SJCRH30 (cell line): ENCODE measurements at regions not wholly inside any gene's neighbourhood (a gene's known extent, or its start where the extent isn't known, plus 50 kb on each side); places are given as distances from the start of the nearest gene placed in this dataset.

Source experiments
- DNase-seq, 2 experiments: peaks; one replicate each; pipeline ENCODE4 v3.0.0-alpha.2; 2015 to 2020
- H3K27ac ChIP-seq: fragments of 250-450 bp; sonication (Bioruptor Pico); 2 replicates; pipeline ENCODE4 v1.5.1; 2020; ENCODE audit warnings: mild to moderate bottlenecking, moderate library complexity
- H3K27me3 ChIP-seq: fragments of 250-450 bp; sonication (Bioruptor Pico); 2 replicates; pipeline ENCODE4 v1.5.1; 2020; ENCODE audit warnings: mild to moderate bottlenecking, moderate library complexity
- H3K36me3 ChIP-seq: fragments of 250-450 bp; sonication (Bioruptor Pico); 2 replicates; pipeline ENCODE4 v1.5.1; 2020; ENCODE audit warnings: mild to moderate bottlenecking, moderate library complexity
- H3K4me1 ChIP-seq: fragments of 250-450 bp; sonication (Bioruptor Pico); 2 replicates; pipeline ENCODE4 v1.5.1; 2020; ENCODE audit warnings: mild to moderate bottlenecking, moderate library complexity
- H3K4me3 ChIP-seq: fragments of 250-450 bp; sonication (Bioruptor Pico); 2 replicates; pipeline ENCODE4 v1.5.1; 2020; ENCODE audit warnings: mild to moderate bottlenecking, moderate library complexity
- H3K9me3 ChIP-seq: fragments of 250-450 bp; sonication (Bioruptor Pico); replicated peaks from 2 replicates; pipeline ENCODE4 v1.5.1; 2020; ENCODE audit warnings: mild to moderate bottlenecking, moderate library complexity

DNA sequence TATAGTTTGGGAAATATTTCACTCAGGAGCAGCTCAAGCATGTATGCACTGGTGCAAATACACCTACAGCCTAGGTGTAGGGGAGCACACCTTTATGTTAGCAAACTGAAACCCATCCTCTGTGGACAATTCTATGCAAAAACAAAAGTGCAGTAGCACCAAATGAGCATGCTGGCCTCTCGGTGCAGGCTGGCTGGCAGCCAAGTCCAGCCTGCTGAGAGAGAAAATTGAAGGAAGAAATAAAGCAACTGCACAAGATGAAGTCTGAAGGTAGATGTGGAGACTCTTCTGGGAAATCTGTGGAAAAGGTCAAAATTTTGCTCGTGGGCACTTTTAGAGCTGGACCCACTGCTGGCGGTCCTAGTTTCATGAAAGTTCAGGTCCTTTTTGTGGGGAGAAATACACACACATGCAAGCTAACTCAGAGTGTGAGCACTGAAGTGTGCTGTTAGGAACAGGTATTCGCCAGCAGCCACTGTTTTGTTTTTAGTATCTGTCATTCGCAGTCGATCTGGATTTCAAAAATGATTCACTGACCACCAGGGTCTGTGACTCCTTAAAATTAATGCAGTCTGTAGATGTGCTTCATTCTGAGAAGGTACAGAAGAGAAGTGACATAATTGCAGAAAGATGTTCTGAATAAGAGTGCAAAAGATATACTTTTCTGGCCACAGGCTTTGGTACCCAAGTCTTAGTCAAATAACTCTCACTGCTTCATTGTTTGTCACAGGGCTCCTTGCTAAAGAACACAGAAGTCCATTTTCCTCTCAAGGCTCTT, 281.7 kb downstream of the PARP8 start:
- H3K27ac ChIP-seq, result no peak overlapping the region
- no peaks in the 10 kb centered on the region for H3K9me3 ChIP-seq
- no peak overlapping the region for H3K4me3 ChIP-seq
- no peaks in the 10 kb centered on the region for H3K36me3 ChIP-seq
- DNase-seq, result no peak
- H3K27me3 ChIP-seq, result no peaks in the 10 kb centered on the region
- no peaks in the 10 kb centered on the region for H3K4me1 ChIP-seq

DNA sequence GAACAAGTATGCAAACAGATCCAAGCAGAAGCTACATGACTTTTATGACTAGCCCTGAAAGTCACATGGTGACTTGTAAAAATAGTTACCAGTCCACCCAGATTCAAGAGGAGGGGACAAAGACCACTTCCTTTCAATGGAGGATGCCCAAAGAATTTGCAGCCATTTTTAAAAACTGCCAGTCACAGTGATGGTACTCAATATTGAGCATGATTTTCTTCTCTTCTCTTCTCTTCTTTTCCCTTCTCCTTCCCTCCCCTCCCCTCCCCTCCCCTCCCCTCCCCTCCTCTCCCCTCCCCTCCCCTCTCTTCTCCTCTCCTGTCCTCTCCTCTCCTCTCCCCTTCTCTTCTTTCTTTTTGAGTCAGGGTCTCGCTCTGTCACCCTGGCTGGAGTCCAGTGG, 286.9 kb downstream of the PARP8 start:
- no peak for DNase-seq
- Histone ChIP-seq H3K4me3 (no peak overlapping the region), H3K36me3 (no peaks in the 10 kb centered on the region), H3K27ac (no peak overlapping the region), H3K9me3 (no peaks in the 10 kb centered on the region), H3K27me3 (no peaks in the 10 kb centered on the region), H3K4me1 (no peaks in the 10 kb centered on the region)

DNA sequence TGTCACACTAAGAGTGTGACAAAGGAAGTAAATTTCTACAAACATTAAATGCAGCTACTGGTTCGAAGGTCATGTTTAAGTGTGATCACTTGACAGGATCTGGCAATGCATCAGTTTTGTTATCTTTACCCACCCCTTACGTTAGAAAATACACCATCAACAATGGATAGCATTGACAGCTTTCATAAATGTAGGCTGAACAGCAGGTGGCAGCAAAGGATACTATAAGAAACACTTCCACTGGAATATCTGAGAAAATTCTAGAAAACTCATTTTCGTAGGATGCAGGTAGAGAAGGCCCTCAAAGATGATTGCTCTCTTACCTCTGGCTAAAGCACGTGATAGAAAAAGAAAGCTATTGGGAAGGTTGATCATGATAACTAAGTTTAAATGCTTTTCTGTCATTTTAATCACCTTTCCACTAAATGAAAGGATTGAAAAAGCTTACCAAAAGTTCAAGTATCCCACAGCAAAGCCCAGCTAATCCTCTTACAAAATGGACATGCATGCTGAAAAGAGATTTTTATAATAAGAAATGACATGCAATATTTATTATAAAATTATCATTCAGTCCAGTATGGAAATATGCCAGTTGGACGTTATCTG, 292.5 kb downstream of the PARP8 start:
- Histone ChIP-seq H3K27ac (no peak overlapping the region), H3K36me3 (no peaks in the 10 kb centered on the region), H3K27me3 (no peaks in the 10 kb centered on the region), H3K9me3 (no peaks in the 10 kb centered on the region), H3K4me3 (no peak overlapping the region), H3K4me1 (no peaks in the 10 kb centered on the region)
- peak; percentile 24 to 59 for DNase-seq

DNA sequence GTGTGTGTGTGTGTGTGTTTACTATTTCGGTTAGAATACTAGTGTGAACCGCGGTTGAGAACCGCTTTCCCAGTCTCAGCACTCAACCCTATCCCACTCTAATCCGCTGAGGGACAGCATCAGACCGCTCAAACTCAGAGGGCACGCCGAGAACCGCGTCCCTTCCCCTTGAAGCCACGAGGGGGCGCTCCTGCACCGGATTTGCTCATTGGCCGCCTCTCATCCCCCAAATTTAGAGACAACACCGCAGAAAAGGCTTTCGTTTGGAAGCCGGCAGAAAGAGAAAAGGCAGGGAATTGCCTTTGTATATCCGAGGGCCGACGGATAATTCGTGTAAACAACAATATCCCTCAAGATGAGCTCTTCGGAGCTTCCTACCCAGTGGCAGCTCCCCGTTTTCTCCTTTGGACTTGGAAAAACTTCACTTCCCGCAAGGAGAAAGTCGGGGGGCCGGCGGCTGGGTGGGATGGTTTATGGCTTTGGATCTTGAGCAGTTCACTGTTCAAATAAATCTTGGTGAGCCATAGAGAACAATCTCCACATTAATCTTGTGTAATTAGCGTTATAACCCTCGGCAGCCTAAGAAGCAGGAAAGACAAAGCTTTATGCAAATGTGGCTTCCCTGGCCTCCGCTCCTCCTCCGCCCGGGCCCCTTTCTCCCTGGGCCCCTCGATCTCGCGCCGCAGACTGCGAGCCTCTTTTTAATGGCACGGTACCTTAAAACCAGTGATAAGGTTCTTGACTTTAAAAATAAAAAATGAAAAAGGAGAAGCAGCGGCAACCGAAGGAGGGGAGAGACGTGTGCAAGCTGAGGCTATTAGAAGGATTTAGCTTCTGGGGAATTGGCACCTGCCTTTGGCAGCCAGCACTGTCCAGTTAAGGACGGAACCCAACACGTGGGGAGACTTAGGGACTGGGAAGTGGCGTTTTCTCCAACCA, 296.8 kb downstream of the PARP8 start:
- DNase-seq, result peak; percentile 48 to 82
- Histone ChIP-seq H3K27ac (no peak overlapping the region), H3K27me3 (no peaks in the 10 kb centered on the region; the same call in none of the 2 replicates)

DNA sequence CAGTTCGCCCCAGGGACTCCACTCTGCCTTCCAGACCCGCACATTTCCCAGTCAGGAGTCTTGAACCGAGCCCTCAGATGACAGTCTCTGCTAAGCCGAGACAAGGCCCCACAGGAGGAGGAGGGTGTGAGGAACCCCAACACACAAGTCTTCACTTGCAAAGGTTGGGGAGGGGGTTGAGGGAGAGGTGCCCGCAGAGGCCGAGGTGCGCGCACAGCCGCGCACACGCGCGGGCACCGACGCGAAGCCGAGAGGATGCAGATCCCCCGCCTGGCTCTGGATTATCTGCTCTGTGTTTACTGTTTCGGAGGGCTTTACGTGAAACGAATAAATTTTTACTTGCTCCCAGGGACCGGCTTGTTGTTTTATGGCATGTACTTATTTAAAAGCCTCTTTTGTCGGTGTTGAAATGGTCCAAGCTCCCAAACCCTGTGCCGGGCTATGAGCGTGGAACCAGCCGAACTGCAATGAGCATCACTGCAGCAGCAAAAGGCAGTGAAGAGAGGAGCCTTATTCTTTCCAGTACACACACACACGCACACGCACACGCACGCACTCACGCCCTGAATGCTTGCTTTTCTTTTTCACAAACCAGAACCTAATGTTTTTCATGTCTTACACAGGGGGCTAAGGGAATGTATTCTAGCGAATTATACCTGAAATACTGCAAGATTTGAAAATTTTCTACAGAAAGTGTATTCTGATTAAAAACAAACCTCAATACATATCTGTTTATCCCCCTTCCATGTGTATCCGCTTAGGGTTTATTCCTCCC, 297.7 kb downstream of the PARP8 start:
- Histone ChIP-seq H3K9me3 (no peaks in the 10 kb centered on the region), H3K27me3 (no peaks in the 10 kb centered on the region; the same call in none of the 2 replicates), H3K4me3 (no peak overlapping the region), H3K27ac (no peak overlapping the region), H3K36me3 (no peaks in the 10 kb centered on the region), H3K4me1 (no peaks in the 10 kb centered on the region)
- DNase-seq, result no peak

More for the DNA sequence above, 296.8 kb downstream of the PARP8 start:
- H3K4me3 ChIP-seq, result no peak overlapping the region
- H3K36me3 ChIP-seq, result no peaks in the 10 kb centered on the region
- H3K9me3 ChIP-seq, result no peaks in the 10 kb centered on the region
- no peaks in the 10 kb centered on the region for H3K4me1 ChIP-seq

DNA sequence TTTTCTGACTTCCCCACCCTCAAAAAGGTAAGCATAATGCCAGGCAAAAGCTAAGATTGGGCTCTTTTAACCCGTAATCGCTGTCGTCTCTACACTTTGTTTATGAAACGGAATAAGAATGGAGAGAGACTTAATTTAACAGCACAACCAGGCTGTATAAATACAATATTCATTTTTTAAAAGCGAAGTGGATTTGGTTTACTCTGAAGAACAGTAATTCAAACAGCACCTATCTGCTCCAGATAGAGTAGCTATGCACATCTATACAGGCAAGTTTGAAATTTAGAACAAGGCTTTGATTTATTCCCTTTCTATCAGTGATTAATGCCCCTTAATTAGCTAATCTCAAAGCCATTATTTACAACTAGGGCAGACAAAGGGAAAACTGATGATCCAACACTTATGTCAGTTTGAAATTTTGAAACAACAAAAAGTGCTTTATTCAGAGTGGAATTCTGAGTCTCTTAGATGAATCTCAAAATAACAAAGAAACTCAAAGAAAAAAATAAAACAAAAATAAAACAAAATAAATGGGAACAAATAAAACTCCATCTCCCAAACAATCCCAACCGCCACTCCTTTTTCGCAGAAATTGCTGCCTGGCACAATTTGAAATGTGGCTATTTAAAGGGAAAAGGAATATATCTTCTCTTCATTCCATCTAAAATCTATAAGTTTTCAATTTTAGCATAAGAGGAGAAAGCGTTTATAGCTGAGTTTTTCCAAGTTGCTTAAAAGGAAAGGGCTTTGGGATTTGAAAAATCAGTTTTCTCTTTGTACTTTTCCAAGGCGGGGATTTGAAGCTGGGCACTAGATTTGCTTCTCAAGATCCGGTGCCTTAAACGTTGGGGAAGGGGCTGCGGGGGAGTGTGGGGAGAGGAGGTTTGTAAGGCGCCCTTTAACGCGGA, 298.6 kb downstream of the PARP8 start:
- H3K27ac ChIP-seq, result no peak overlapping the region
- no peaks in the 10 kb centered on the region; the same call in none of the 2 replicates for H3K27me3 ChIP-seq
- H3K36me3 ChIP-seq, result no peaks in the 10 kb centered on the region
- H3K4me3 ChIP-seq, result no peak overlapping the region
- no peaks in the 10 kb centered on the region for H3K9me3 ChIP-seq
- no peak for DNase-seq
- H3K4me1 ChIP-seq, result no peaks in the 10 kb centered on the region

DNA sequence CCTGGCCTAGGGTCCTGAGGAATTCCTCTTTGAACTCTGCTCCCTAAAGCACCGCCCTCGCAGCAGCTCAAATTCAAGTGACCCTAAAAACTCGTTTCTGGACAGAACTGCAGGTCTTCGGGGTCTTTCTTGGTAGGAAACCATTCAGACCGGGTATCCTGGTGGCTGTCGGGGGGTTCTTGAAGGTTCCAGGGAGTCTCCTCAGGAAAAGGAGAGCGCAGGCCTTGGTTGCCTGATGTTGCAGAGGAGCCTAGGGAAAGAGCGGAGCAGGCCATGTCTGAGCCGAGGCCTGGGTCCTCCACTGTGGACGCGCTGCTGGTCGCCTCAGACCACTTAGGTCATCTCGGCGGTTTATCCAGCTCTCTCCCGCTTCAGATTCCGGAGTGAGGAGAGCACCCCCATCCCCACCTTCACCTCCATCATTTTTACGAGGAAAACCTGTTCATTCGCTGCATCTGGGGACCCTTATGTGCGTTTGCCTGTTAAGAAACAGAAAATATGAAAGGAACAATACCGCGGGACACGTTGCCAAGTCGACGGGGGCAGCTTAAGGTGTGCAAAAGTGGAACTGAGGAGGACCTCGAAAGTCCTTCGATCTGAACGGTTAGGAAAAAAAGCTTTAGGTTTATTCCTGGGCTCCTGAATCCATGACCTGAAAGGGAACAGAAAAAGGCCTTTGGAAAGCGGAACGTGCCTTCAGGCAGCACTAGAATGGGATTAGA, 299.4 kb downstream of the PARP8 start:
- H3K9me3 ChIP-seq, result no peaks in the 10 kb centered on the region
- no peaks in the 10 kb centered on the region for H3K36me3 ChIP-seq
- H3K27me3 ChIP-seq, result no peaks in the 10 kb centered on the region; the same call in none of the 2 replicates
- no peak for DNase-seq
- no peak overlapping the region for H3K27ac ChIP-seq
- H3K4me1 ChIP-seq, result no peaks in the 10 kb centered on the region
- H3K4me3 ChIP-seq, result no peak overlapping the region

DNA sequence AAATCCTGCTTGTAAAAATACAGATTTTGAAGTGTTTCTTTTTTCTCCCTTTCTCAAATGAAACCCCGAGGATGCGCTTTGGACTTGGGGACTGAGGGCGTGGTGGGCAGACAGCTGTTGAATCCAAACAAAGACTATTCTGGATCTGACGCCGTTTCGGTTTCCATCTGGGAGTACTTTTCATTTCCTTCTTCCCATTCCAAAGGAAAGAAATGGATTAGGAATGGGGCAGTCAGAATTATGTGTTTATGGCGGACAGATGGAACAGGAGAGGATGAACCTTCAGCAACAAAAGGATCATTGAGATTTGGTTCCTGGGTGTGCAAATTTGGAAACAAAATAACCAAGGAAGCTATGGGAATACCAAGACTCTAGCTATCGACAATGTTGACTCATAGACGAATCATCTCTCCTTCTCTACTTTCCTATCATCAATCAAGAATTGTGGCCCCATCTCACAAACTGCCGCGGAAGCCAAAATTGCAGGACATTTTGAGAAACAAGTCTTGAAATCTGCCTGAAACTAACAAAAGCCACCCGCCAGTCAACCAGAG, 300.6 kb downstream of the PARP8 start:
- Histone ChIP-seq H3K36me3 (no peaks in the 10 kb centered on the region), H3K27ac (no peak overlapping the region), H3K27me3 (no peaks in the 10 kb centered on the region; the same call in none of the 2 replicates), H3K4me1 (no peaks in the 10 kb centered on the region), H3K4me3 (no peak overlapping the region), H3K9me3 (no peaks in the 10 kb centered on the region)
- DNase-seq, result no peak

DNA sequence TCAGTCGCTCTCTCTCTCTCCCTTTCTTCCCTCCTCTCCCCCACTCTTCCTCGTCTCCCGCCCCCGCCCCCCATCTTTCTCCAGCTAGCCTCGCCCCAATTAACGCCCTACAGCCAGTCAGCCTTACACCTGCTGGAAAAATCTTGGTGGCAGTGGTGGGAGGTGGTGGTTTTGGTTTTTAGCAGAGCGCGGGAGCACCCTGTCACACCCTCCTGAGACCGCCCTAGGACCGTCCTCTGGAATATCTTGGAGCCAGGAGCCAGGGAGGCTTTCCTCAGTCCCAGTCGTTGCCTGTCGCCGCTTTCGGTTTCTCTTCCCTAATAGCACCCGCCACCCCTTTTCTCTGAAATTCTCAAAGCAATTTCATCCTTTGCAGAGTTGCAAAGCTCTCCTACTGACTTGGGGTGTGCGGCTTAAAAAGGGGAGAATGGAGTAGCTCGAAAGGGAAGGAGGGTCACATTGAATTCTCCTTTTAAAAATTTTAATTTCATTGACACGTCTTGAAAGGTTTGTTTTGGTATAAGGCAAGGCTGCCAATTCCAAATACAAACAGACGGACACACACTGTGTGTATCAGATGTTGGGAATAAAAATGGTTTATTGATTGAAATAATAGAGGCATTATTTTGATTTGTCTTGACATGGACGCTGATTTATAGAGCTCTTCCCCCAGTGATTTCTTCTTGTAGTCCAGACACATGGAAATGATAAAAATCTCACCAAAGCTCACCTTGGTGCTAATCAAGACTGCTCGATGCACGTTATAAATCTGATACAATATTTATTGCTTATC, 301.3 kb downstream of the PARP8 start:
- H3K9me3 ChIP-seq, result no peaks in the 10 kb centered on the region
- no peaks in the 10 kb centered on the region for H3K36me3 ChIP-seq
- H3K4me3 ChIP-seq, result no peak overlapping the region
- no peak for DNase-seq
- no peaks in the 10 kb centered on the region for H3K4me1 ChIP-seq
- H3K27me3 ChIP-seq, result no peaks in the 10 kb centered on the region; the same call in none of the 2 replicates
- H3K27ac ChIP-seq, result no peak overlapping the region

DNA sequence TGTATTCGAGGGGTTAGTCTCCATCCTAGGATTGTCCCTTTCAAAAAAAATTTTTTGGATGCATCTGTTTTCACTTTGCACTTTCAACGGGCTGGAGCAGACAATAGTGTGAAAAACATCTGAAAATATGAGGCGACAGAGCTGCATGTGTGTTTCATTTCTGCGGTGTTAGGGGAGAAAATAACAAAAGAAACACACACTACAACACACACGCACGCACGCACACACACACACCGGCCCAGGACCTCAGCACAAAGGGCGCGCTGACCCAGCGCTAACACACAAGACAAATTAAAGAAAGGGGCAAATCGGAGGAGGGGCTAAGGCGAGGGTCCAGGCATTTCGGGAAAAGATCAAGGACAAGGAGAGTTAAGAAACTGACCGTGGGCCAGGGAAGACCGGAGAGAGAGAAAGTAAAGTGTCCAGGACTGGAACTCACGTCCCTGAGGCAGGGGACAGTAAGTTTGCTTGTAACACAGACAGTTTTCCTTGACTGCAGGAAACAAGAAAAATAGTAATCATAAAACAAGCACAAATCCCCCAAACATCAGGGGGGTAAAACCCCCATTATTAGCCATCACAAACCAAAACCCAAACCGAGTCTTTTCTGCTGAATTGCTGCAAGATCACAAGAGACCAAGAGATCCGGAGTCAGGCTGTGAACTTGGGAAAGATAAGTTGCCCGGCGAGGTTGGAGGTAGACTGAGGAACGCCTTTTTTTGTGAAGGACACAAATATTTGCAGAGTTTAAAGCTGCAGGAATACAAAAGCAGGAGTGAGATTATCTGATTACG, 302.1 kb downstream of the PARP8 start:
- no peaks in the 10 kb centered on the region; the same call in none of the 2 replicates for H3K27me3 ChIP-seq
- no peak overlapping the region for H3K4me3 ChIP-seq
- H3K36me3 ChIP-seq, result no peaks in the 10 kb centered on the region
- H3K4me1 ChIP-seq, result no peaks in the 10 kb centered on the region
- DNase-seq, result no peak
- H3K27ac ChIP-seq, result no peak overlapping the region
- H3K9me3 ChIP-seq, result no peaks in the 10 kb centered on the region

DNA sequence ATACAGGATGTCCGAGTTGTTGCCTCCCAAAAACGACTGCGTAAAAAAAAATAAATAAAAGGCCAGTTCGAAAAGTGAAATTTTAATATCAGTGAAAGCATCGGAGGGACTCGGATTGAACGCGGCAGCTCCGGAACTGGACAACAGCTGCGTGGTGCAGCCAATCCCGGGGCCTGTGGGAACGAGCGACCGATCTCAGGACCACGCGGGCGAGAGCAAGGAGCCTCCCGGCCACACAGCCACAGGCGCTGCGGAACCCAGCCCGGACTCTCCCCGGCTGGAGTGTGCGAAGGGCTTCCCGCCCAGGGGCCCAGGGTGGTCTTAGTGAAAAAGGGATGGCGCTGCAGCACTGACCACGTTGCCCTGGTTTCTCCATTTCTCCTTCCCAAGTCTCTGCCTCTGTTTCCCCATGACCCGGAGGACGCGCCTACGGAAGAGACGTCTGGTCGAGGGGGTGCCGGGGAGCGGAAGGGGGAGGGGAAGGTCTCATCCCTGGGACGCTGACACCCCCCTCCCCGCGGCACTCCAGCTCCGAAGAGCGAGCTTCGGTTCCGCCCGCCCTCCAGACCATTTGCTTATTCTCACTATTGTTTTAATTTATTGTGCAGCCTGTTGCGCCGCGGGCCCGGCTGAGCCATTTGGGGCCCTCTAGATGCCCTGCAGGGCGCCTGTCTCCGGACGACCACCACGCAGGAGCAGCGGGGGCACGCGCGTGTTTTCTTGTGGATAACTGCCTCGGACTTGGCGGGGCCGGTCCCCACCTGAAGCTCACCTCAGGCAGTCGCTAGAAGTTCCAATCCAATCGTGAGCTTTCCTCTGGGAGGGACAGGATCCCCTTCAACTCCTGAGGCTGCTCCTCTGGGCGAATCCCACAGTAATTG, 303.0 kb downstream of the PARP8 start:
- H3K27ac ChIP-seq, result no peak overlapping the region
- H3K4me3 ChIP-seq, result no peak overlapping the region
- H3K27me3 ChIP-seq, result no peaks in the 10 kb centered on the region; the same call in none of the 2 replicates

More for the DNA sequence above, 303.0 kb downstream of the PARP8 start:
- H3K9me3 ChIP-seq, result no peaks in the 10 kb centered on the region
- no peaks in the 10 kb centered on the region for H3K4me1 ChIP-seq
- no peak for DNase-seq
- H3K36me3 ChIP-seq, result no peaks in the 10 kb centered on the region
